Activated T-cell treated with anti-CD3 and anti-CD28 coated beads, Interleukin-2, amount 50 U/mL, for 4 hours (primary cell): ENCODE measurements at regions not wholly inside any gene's neighbourhood (a gene's known extent, or its start where the extent isn't known, plus 50 kb on each side); places are given as distances from the start of the nearest gene placed in this dataset.

Source experiments
- ATAC-seq, 2 donors: fragments of 200-7000 bp; cut with Tn5 transposase; one replicate each; pipeline ENCODE4 v1.10.0; 2021
- DNase-seq: peaks from one replicate; pipeline ENCODE4 v3.0.0-alpha.2; 2020
- H3K27me3 Mint-ChIP-seq: one replicate; pipeline ENCODE4 v1.8.0; 2021; ENCODE audit warnings: low read depth, mixed read lengths
- H3K36me3 Mint-ChIP-seq: one replicate; pipeline ENCODE4 v1.8.0; 2022; ENCODE audit warnings: mixed read lengths; ENCODE audit not compliant: insufficient read depth
- H3K4me1 Mint-ChIP-seq: one replicate; pipeline ENCODE4 v1.8.0; 2021; ENCODE audit warnings: low read depth, mixed read lengths
- H3K4me3 Mint-ChIP-seq: one replicate; pipeline ENCODE4 v1.8.0; 2021; ENCODE audit warnings: mild to moderate bottlenecking, moderate library complexity, mixed read lengths
- H3K9me3 Mint-ChIP-seq: one replicate; pipeline ENCODE4 v1.8.0; 2021; ENCODE audit warnings: mixed read lengths

DNA sequence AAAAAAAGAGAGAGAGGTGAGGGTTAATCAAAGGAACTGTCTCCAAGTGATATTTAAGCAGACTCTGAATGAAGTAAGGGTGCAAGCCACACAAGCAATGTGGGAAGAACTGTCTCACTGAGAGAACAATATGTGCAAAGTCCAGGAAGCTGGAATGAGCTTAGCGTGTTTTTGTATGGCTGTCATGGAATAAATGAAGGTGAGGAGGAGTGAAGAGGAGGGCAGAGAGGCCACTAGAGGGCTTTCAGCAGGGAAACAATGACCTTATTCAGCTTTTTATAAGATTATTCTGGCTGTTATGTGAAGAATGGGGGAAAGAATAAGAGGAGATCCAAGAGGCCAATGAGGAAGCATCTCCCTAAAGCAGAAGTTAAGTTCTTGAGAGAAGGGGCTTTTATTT, 86.9 kb upstream of the COL8A1 start:
- Mint-ChIP-seq H3K36me3 (no peaks in the 10 kb centered on the region), H3K27me3 (no peaks in the 10 kb centered on the region), H3K9me3 (peaks cover 13% of the 10 kb centered on the region), H3K4me3 (no peak overlapping the region), H3K4me1 (no peaks in the 10 kb centered on the region)
- ATAC-seq, result no peak
- no peak for DNase-seq

DNA sequence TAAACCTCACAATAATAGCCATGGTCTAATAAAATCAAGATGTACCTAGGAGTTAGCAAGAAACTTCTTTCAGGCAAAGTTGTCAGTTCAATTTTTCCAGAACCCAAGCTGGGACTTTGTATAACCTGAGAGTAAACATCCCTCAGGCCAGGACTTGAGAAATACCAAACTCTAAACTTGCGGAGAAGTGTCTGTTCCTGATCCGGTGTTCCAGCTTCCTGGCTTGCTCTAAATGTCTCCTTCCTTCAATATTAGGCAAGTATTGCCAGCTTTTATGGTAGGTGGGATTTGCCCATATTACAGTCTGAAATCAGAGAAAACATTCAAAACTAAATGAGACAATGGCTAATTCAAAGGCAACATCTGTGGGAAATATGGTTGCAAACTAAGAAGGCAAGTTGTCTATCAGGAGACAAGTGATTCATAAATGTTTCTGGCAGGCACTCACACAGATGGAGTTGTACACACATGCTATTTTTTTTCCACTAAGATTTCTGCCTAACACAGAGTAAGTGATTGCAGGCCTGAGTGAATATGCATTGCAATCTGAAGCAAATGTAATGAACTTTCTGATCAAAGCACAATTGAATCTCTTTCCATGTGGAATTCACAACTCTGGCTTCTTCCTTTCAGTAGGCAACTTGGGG, 88.3 kb upstream of the COL8A1 start:
- Mint-ChIP-seq H3K27me3 (no peaks in the 10 kb centered on the region), H3K4me3 (no peak overlapping the region), H3K9me3 (peaks cover 13% of the 10 kb centered on the region), H3K4me1 (no peaks in the 10 kb centered on the region), H3K36me3 (no peaks in the 10 kb centered on the region)
- no peak for DNase-seq
- no peak for ATAC-seq

DNA sequence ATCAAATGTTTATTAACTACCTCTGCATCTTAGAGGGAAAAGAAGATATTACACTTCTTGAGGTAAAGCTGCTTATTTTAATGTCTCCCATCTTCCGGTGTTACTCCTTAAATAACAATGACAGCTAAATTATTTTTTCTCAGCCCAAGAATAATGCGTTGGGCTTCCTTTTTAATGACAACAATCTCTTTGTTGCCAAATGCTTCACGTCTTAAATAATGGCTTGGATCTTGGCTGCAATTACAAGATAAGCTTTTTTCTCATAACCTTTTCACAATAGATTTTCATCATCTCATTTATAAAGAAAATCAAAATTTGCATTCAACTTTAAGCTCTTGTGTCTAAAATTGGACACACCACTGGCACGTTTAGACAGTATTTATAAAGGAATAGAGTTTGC, 89.2 kb upstream of the COL8A1 start:
- ATAC-seq (no peak), DNase-seq (no peak)
- Mint-ChIP-seq H3K36me3 (no peaks in the 10 kb centered on the region), H3K27me3 (no peaks in the 10 kb centered on the region), H3K4me1 (no peaks in the 10 kb centered on the region), H3K4me3 (no peak overlapping the region), H3K9me3 (peaks cover 13% of the 10 kb centered on the region)

DNA sequence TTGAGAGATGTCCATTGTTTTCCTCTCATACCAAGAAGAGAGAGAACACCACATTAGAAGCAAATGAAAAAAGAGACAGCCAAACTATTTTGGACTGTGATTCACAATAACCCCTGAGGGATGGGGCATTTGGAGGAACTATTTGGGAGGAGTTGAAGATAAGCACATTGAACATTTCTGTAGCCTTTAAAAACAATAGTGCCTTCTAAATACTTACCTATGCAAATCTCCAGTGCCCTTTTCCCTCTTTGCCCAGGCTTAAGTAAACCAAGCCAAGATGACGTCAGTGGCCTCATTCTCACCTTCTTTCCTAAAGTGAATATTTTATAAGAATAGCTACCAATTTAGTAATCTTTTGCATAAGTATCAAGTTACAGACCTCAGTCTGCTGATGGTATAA, 89.7 kb upstream of the COL8A1 start:
- Mint-ChIP-seq H3K36me3 (no peaks in the 10 kb centered on the region), H3K4me1 (no peaks in the 10 kb centered on the region), H3K9me3 (peaks cover 13% of the 10 kb centered on the region), H3K27me3 (no peaks in the 10 kb centered on the region), H3K4me3 (no peak overlapping the region)
- ATAC-seq (no peak), DNase-seq (no peak)

DNA sequence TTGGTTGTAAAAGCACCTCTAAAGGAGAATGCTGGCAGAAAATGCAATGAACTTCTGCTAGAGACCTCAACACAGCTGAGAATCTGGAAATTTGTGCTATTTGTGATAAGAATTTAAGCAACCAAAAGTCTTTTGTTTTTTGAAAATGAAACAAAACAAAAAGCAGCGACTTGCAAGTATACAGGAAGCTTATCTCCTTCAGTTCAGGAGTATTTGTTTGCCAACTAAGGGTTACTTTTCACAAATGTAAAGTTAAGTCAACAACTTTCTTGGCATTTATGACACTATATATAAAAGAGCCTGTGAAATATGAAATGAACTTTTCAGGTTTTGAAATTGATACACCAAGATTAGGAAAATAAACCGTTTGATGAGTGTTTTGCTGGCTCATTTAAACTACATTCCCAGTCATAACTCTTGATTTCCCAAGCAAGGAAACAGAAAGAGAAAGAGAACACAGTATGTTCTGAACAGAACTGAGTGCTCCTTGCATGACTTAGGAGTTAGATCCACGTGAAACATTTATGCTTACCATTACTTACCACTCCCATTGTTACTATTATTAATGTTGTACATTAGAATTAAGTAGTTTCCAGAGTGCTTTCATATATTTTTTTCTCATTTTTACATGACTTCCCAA, 92.3 kb upstream of the COL8A1 start:
- Mint-ChIP-seq H3K36me3 (no peaks in the 10 kb centered on the region), H3K4me1 (peaks cover 6% of the 10 kb centered on the region), H3K27me3 (no peaks in the 10 kb centered on the region), H3K4me3 (no peak overlapping the region), H3K9me3 (no peaks in the 10 kb centered on the region)
- ATAC-seq, result no peak
- DNase-seq, result no peak

DNA sequence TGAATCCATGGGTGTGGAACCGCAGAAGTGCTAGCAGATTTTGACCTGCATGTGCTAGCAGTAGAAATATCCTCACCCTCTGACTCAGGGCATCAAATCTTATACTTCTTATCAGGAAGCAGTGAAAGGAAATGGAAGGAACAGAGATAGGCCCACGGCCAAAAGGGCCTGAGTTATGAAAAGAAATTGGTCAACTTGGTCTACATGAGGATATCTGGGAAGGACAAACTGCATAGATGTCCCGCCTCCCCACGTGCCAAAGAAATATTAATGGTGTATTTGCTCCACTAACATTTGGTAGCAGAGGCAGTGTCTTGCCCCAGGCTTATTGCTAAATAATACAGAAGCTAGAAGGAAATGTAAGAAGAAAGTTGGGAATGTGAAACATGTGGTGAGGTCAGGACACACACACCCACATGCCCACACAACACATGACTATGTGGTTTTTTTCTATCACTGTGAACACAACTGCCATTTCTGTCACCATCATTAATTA, 93.6 kb upstream of the COL8A1 start:
- Mint-ChIP-seq H3K27me3 (no peaks in the 10 kb centered on the region), H3K4me3 (no peak overlapping the region), H3K36me3 (no peaks in the 10 kb centered on the region), H3K9me3 (no peaks in the 10 kb centered on the region), H3K4me1 (peaks cover 6% of the 10 kb centered on the region)
- ATAC-seq (no peak), DNase-seq (no peak)

DNA sequence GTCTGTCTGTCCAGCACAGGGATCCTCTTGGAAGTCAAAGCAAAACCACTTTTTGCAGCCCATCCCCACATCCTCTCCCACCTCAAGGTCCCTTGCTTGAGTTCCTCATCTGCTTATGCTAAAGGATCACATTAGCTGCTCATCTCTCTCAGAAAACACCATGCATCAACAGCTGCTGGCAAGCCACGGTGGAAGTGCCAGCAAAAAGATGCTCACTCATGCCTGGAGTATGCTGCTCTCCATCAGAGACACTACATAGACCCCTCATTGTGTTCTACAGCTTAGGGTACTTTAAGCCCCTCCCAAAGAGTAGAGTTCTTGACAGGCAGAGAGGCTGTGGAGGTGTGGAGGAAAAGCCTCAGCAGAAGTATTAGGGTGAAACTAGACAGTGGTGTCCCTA, 94.6 kb upstream of the COL8A1 start:
- Mint-ChIP-seq H3K27me3 (no peaks in the 10 kb centered on the region), H3K36me3 (no peaks in the 10 kb centered on the region), H3K4me1 (peaks cover 6% of the 10 kb centered on the region), H3K9me3 (no peaks in the 10 kb centered on the region), H3K4me3 (no peak overlapping the region)
- DNase-seq (no peak), ATAC-seq (no peak)

DNA sequence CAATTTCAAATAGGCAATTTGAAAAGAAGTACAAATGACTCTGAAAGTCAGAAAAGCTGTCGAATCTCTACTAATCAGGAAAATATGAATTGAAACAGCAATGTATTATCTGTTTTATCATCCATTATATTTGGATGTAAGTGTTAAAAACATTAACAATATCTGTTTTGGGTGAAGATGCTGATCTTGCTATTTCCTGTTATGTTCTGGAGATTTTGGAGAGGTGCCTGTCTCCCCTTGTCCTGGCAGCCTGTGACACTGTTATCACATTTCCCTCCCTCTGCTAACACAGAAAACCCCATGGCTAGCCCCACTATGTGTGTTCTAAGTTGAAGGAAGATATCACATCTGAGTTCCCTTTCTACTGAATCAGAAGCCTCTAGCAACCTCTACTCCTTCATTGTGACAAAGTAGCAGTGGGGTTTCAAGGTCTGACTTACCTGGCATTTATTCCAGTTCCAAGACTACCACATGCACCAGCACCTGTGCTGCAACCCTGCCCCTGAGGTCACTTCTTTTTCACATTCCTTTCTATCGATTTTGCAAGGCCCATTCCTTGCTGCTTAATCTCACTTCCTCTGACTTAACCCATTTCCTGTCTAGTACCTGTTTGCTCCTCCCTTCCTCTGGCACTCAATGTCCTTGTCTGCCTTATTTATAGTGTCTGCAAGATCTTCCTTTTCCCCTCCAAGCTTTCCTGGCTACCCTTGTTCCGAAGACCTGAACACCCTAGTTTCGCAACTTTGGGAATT, 95.5 kb upstream of the COL8A1 start:
- Mint-ChIP-seq H3K9me3 (no peaks in the 10 kb centered on the region), H3K4me1 (peaks cover 6% of the 10 kb centered on the region), H3K36me3 (no peaks in the 10 kb centered on the region), H3K27me3 (no peaks in the 10 kb centered on the region), H3K4me3 (no peak overlapping the region)
- ATAC-seq, result no peak
- no peak for DNase-seq

DNA sequence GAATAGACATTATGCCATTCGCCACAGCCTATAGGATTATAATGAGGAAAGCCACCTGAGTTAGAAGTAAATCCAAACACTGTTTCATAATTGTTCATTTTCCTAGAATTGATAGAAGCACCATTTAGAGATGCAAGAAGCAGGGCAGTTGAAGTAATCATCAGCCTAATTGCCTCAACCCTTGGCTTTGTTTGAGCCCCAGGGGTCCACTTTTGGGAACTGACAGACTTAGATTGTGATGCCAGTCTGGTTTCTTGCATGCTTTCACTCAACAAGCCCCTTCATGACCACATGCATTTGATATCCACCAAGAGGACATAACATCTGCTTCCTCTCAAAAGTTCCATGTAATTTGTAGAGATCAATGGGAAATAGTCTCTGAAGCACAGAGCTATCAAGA, 97.2 kb upstream of the COL8A1 start:
- no peaks in the 10 kb centered on the region for H3K36me3 Mint-ChIP-seq
- H3K27me3 Mint-ChIP-seq, result no peaks in the 10 kb centered on the region
- no peaks in the 10 kb centered on the region for H3K9me3 Mint-ChIP-seq
- H3K4me3 Mint-ChIP-seq, result no peak overlapping the region
- DNase-seq, result no peak
- no peak for ATAC-seq
- H3K4me1 Mint-ChIP-seq, result peaks cover 6% of the 10 kb centered on the region

DNA sequence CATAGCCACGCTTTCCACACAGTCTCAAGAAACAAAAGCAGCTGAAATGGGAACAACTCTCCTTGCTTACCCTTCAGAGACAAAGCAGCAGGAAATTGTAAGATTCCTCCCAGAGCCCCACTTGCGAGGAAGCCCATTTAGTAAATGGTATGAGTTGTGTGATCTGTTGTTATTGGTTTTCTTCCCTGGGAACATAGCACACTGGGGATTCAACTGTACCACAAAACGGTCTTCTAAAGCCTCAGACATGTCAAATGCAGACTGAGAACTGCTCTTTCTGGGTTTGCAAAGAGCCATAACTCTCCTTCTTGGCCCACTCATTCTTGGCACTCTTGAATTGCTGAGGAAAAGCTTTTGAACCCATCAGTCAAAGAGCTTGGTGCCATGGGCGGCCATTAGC, 101.0 kb upstream of the COL8A1 start:
- Mint-ChIP-seq H3K4me1 (no peaks in the 10 kb centered on the region), H3K4me3 (no peak overlapping the region), H3K27me3 (peaks cover under 1% of the 10 kb centered on the region), H3K9me3 (no peaks in the 10 kb centered on the region), H3K36me3 (no peaks in the 10 kb centered on the region)
- DNase-seq (no peak), ATAC-seq (no peak)

DNA sequence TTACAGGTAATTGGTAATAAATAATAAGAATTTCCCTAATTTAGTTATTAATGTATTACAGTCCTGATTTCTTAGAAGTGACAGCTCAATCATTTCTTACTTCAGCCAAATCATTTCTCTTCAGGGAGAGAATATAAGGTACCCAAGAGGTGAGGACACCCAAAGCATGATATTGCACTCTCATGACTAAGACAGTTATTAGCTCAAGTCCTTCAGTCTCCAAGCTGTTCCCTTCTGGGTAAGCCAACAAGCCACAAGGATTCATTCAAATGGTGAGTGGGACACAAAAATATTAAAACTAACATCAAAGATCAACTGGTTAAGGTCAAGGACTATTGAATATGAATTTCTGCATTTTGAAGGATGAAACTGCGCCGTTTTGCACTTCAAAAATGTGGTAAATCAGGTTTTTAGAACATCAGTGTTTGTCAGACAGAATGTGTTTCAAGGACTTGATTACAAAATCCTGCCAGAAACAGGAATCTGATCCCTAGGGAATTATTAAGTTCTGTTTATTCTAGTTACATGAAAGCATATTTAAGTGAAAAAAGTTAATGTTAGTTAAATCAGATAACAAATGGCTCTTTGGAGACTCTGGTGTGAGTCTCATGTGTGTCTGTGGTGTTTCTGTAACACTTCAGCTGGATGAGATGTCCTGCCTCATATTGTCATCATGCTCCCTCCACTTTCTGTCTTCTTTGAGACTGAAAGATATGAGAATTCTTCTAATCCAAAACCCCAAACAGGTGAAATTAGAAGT, 101.7 kb upstream of the COL8A1 start:
- H3K4me1 Mint-ChIP-seq, result no peaks in the 10 kb centered on the region
- no peak for ATAC-seq

DNA sequence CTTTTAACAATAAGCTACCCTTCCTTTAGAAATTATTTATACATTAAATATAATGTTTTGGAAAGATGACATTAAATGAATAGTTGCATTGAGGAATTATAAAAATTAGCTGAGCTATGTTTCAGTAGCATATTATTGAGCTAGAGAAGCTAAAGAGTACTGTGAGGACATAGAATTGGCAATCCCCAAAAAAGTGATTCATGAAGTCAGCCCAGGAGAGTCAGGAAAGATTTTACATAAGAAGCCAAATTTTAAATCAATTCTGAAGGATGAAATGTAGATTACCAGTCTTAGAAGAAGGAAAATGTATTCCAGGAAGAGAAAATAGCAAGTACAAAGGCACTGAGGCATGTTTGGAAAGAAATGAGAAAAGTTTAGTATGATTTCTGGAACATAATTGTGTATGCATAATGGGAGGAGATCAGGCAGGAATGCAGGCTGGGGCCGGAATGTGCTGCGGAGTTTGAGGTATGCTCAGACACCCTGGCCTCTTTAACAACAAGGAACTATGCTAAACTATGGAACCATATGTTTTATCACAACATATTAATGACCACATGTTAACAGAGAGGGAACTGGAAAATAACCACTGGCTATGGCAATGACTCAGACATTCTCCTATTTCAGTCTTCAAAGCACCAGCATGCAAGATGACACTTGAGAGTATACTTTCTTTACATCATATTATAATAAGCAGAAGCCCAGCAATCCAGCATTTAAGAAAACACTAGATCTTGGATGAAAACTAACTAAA, 103.3 kb upstream of the COL8A1 start:
- peaks cover 1% of the 10 kb centered on the region for H3K27me3 Mint-ChIP-seq
- no peak overlapping the region for H3K4me3 Mint-ChIP-seq
- ATAC-seq (no peak), DNase-seq (no peak)
- H3K9me3 Mint-ChIP-seq, result no peaks in the 10 kb centered on the region
- H3K4me1 Mint-ChIP-seq, result no peaks in the 10 kb centered on the region
- H3K36me3 Mint-ChIP-seq, result no peaks in the 10 kb centered on the region

More for the DNA sequence above, 101.7 kb upstream of the COL8A1 start:
- H3K27me3 Mint-ChIP-seq, result peaks cover 1% of the 10 kb centered on the region
- H3K4me3 Mint-ChIP-seq, result no peak overlapping the region
- no peaks in the 10 kb centered on the region for H3K36me3 Mint-ChIP-seq
- H3K9me3 Mint-ChIP-seq, result no peaks in the 10 kb centered on the region
- no peak for DNase-seq

DNA sequence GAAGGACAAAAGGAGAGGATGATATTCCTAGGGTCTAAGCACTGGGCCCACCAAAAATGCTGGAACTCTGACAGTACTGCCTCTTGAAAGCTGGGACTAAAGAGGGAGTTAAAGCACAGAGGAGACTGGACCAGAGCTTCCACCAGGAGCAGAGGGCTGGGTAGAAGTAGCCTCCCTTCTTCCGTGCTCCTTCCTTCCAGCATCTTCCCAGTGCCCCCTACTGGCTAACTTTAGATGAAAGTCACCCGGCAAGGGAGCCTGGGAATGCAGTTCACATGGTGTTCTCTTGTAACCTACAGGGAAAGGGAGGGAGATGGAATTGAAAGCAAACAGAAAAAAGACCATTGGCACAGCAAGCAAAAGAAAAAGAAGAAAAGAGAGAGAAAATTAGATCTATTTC, 106.1 kb upstream of the COL8A1 start:
- Mint-ChIP-seq H3K36me3 (no peaks in the 10 kb centered on the region), H3K4me1 (no peaks in the 10 kb centered on the region), H3K4me3 (no peak overlapping the region), H3K27me3 (peaks cover 1% of the 10 kb centered on the region), H3K9me3 (no peaks in the 10 kb centered on the region)
- ATAC-seq, result no peak
- DNase-seq, result no peak

DNA sequence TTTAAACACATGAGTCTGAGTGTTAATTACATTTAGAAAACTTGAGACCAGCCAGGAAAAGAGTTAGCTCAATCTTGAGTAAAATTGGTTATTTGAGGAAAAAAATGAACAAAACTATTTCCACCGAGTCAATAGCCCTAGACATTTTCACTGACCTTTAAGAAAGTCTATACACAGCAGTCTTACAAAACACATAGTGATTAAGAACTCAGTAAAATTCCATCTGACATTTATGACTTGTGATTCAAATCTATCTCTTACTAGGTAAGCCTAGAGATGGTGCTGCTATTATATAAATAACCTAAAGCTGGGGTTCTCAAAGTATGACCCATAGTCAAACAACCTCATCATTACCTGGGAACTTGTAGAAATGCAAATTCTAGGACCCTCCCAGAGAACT, 109.1 kb upstream of the COL8A1 start:
- H3K9me3 Mint-ChIP-seq, result no peaks in the 10 kb centered on the region
- H3K27me3 Mint-ChIP-seq, result peaks cover 1% of the 10 kb centered on the region
- H3K4me3 Mint-ChIP-seq, result no peak overlapping the region
- no peaks in the 10 kb centered on the region for H3K36me3 Mint-ChIP-seq
- no peak for ATAC-seq
- no peak for DNase-seq
- no peaks in the 10 kb centered on the region for H3K4me1 Mint-ChIP-seq
